Dermis blood vessel endothelial cell (primary cell): ENCODE measurements at regions not wholly inside any gene's neighbourhood (a gene's known extent, or its start where the extent isn't known, plus 50 kb on each side); places are given as distances from the start of the nearest gene placed in this dataset.
"Not testable (repeated sequence)": the region's sequence is repeated elsewhere in the genome, so short reads cannot be mapped to it uniquely, and the experiment has no call there.

Experiments used
- DNase-seq: peaks from one replicate; pipeline ENCODE4 v3.0.0; 2010

DNA sequence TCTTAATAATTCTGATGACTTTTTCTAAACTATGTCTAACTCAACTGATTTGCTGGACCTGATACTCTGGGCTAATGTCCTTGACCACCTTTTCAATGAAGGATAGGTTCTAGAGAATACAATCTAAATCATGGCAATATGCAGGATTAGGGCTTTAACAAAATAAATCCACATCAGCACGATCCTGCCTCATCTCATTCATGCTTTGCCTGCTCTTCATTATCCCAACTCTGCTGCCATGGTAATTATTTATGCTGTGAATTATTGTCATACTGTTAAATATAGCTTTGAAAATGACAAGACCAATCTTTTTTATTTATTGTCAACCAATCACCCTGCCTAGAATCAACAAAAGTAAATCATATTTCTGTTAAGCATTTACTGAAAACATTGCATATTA lies 2176.7 kb upstream of the AGA start:
- no peak for DNase-seq

DNA sequence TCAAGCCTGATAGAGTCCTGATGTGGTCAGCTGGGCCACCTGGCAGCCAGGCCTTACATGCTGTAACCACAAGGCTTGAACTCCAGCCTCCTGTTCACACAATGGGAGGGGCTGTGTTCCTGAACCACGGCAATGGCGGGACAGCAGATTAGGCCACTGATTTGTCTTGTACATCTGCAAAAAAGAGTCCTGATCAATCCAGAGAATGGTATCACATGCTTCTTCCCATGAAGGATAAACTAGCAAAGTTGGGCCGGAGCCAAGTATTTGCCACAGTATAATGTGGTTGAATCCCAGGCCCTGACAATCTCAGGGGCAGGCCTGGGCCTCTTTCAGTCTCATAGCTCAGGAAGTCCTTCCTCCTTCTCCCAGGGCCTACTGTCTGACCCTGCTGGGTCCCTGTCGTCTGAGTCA lies 2182.5 kb upstream of the AGA start:
- DNase-seq = no peak

DNA sequence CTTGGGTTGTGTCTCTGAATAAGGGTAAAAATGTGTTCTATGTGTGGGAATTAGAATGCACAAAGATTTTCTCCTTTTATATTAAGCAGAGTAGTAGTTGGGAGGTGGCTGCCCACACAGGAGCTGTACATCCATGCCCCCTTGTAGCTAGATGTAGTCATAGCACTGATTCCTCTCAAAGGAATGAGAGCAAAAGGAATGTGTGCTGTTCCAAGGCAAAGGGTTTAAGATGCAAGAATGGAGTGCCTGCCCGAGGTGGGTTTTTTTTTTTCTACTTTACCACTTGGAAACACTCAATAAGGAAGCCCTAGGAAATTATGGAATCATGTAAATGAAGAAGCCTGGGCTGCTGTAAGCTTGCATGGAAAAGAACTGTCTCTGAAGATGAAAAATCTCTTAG lies 2183.2 kb upstream of the AGA start:
- no peak for DNase-seq

DNA sequence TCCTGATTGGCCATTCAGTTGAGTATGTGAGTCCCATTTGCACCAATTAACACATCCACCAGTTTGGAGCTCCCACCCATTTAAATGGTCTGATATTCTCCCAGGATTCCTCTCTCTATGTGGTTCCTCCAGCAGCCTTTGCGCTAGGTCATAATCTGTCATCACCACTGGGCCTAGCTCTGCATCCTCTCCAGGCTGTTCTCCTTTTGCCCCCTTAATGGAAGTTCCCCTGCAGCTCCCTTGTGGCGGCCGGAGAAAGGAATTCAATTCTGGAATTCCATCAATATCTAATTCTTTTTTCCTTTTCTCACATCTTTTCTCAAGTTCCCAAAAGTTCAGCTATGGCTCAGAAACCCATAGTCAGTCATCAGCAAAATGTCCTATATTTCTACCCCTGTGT lies 2184.4 kb upstream of the AGA start:
- DNase-seq = no peak

DNA sequence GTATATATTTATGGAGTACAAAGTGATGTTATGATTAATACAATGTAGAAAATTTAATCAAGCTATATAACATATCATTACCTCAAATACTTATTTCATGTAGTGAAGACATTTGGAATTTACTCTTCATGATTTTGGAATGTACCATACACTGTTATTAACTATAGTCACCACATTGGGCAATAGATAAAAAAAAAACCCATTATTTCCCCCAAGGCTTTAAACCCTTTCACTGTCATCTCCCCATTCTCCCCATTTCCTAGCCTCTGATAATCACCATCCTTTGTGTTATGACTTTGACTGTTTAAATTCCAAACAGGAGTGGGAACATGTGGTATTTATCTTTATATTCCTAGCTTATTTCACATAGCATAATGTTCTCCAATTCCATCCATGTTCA lies 2189.1 kb upstream of the AGA start:
- no peak for DNase-seq

DNA sequence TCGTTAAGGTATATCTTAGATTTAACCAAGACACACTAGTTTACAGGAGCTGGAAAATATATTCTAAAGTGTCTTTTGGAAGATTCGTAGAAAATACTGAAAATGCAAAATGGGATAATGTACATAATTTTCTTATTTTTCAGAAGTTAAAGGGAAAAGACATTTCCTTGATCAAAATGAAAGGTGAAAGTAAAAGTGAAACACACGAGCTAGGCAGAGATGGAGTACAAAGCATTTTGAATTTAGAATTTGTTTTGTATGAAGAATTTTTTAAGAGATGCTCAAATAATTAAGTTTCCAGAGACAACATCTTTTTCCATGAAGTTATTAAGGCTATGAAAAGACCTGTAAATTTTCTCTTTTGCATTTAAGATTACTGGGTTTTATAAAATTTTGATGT lies 2192.6 kb upstream of the AGA start:
- no peak for DNase-seq

DNA sequence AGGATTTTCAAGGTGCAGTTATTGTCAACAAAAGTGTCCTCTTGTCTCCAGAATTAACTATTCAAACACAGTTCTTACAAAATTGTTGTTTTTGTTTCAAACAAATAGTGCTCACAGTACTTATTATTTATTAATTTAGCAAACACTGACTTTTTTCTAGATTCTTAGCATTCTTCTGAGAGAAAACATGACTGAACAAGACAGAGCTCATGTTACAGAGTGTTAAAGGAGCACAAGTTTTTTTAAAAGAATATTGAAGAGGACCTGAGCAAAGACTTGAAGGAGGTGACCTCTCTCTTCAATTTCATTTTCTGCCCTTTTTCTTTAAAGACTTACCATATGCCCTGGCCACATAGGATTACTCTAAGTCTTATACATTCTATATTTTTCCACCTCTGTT lies 2220.3 kb upstream of the AGA start:
- no peak for DNase-seq

DNA sequence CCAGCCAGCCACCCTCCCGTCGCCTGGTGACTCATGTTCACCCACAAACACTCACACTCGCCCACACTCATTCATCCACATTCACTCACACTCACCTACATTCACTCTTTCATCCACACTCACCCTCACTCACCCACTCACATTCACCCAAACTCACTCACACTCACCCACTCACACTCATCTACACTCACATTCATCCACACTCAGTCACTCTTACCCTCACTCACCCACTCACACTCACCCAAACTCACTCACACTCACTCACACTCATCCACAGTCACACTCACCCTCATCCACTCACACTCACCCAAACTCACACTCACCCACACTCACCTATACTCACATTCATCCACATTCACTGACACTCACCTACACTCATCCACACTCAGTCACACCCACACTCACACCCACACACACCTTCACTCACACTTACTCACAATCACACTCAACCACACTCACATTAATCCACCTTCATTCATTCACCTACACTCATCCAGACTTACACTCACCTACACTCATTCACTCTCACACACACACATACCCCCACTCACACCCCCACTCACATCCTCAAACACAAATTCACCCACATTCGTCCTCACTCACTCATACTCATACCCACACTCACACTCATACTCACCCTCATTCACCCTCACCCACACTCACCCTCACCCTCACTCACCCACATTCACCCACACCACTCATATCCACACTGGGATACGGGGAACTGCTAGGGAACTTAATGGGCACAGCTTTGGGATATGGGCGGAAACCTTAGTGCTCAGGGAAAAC lies 2221.6 kb upstream of the AGA start:
- no peak for DNase-seq

DNA sequence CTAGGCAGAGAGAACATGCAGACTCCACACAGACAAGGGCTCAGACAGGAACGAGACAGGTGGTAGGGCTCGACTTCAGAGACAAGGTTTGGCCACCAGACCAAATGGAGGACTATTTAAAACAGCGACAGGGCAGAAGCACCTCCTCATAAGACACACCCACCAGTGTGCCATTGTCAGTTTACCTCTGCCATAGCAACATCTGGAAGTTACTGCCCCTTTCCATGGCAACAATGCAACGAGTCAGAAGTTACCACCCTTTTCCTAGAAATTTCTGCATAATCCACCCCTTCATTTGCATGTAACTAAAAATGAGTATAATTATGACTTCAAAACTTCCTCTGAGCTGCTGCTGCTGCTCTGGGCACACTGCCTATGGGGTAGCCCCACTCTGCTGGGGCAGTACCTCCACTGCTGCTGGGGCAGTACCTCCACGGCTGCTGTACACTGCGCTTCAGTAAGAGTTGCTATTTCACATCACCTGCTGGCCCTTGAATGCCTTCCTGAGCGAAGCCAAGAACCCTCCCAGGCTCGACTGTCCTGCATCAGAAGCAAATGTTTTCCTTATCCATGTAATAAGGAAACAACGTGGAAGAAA lies 2222.3 kb upstream of the AGA start:
- no peak for DNase-seq

DNA sequence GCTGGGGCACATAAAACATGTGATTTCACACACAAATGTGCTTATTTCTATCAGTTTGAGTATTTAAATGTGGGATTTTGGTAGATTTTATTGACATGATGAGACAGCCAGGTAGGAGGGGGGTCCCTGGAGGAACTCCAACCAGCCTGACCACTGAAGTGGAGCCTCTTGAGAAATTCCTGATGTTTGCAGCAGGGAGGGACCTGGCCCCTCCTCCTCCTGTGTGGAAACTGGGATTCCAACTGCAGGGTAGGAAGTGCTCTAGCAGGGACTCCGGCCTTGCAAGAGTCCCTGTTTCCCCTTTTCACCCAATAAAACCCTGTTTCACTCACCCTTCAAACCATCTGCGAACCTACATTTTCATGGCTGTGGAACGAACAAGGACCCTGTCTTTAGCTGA lies 2224.0 kb upstream of the AGA start:
- DNase-seq = no peak

DNA sequence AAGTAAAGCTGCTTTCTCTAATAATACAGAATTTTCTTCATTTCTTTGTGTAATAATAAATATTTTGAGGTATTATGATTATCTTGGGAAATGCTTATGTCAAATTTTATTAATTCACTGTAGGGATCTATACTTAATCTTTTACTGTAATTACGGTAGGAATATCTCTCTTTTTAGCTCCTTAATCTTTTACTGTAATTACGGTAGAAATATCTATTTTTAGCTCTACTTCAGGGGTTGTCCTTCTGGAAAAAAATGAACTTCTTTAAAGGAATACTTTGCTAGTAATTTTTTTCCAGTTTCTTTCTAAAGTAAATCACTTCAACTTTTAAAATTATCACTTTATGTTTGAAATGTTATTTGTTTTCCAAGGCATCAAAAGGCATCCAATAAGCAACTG lies 2229.4 kb upstream of the AGA start:
- DNase-seq = no peak

DNA sequence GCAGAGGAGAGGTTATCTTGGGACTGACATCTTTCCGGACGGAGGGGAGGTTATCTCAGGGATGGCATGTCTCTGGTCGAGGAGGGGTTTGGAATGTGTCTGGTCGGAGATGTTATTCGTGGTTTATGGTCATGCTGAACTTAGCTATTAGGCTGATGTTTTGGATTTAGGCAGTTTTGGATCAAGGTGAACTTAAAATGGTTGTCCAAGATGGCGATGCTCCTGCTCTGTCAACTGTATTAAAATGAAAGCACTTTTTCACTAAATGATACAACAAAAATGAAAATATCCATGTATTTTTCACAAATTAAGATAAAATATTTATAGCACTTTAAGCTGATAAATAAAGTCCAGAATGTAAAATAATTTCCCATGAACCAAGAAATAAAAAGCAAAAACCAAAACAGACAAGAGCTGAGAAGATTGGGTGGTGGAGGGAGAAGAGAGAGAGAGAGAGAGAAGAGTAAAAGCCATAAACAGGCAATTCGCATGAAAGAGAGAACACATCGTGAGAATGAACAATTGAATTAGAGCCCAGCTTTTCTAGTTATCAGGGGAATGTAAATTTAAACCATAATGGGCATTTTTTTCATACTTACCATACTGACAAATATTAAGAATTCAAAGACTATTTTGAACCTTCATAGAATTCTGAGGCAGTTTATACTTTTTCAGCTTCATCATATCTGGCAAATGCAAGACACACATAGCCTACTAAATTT lies 2236.0 kb upstream of the AGA start:
- no peak for DNase-seq

DNA sequence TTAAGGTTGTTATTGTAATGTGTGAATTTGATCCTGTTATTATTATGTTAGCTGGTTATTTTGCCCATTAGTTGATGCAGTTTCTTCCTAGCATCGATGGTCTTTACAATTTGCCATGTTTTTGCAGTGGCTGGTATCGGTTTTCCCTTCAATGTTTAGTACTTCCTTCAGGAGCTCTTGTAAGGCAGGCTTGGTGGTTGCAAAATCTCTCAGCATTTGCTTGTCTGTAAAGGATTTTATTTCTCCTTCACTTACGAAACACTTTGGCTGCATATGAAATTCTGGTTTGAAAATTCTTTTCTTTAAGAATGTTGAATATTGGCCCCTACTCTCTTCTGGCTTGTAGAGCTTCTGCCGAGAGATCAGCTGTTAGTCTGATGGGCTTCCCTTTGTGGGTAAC lies 2241.4 kb upstream of the AGA start:
- not testable (repeated sequence) for DNase-seq

DNA sequence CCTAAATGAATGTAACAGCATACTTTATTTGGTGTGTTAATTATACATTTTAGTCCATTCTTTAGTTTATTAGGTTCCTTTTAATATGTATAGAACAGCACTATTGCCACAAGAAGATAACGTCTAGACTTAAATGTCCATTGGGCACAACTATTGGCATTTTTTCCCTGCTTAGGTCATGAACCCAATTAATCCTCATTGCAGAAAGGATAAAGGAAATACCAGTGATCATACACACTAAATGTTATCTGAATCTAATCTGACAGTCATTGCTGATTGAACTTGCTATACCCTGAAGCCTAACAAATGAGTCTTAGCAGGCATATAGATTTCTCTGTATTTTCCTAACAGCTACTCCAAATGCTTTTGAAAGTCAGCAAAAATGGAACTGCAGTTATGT lies 2250.0 kb upstream of the AGA start:
- DNase-seq = no peak

DNA sequence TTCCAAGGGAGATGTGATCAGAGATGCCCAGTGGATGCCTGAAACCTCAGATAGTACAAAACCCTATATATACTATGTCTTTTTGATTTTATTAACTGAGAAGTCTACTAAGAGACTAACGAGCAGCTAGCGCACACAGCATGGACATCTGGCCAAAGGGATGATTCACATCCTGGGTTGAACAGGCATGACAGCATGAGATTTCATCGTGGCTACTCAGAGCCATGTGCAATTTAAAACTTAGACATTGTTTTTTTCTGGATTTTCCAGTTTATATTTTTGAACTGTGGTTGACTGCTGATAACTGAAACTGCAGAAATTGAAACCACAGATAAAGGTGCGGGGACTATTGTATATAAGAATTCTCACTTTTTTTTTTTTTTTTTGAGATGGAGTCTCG lies 2252.9 kb upstream of the AGA start:
- DNase-seq = no peak

DNA sequence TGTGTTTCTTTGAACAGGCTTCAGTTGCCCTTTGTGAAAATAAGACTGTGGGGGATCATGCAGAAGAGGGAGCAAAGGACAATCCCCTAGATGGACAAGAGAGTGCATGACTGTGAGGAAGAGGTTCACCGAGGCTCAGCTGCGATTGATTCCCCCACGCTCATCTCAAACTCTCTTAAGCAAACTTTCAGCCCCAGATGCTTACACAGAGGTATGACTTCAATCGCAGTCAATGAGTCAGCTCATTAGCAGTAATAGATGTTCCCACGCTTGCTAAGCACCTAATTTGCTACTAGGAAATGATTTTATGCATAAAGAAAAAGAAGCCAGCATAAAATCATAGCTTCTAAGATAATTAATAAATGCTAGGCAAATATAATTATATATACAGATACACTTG lies 2256.1 kb upstream of the AGA start:
- no peak for DNase-seq

DNA sequence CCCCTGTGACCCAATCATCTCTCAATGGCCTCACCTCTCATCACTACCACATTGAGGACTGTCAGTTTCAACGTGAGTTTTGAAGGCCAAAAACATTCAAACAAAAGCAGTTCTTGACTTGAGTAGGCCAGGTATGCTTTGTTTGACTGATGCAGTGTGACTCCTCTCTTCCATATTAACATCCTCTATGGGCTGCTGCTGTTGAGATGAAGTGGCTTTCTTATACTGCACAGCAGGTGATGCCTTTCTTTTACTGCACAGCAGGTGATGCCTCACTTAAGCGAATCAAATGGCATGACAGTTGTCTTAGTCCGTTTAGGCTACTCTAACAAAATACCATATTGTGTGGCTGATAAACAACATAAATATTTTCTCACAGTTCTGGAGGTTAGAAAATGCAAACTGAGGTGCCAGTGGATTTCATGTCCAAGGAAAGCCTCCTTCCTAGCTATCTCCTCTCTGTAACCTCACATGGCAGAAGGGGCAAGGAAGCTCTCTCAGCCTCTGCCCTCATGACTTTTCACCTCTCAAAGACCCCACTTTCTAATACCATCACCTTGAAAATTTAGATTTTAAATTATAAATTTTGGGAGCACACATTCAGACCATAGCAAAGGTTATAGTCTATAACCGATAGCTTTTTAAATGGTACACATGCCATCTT lies 2267.9 kb upstream of the AGA start:
- no peak for DNase-seq

DNA sequence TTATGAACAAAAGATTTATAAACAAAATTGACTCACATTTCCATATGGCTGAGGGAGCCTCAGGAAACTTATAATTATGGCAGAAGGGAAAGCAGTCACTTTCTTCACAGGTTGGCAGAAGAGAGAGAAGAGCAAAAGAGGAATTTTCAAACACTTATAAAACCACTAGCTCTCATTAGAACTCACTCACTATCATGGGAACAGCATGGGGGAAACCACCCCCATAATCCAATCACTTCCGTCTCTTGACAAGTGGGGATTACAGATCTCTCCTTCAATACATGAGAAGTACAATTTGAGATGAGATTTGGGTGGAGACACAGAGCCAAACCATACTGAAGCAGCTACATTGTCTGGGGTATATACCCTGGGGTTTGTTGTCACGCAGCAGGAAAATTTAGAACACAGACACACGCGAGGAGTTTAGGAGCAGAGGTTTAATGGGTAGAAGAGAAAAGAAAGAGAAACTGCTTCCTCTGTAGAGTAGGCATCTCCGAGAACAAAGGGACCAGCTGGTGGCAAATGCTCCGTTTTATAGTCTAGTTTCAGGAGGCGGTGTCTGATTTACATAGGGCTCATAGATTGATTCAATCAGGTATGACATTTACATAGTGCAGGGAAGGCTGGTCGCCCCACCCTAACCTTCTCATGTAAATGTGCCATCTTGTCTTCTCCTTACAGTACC lies 2277.7 kb upstream of the AGA start:
- no peak for DNase-seq

DNA sequence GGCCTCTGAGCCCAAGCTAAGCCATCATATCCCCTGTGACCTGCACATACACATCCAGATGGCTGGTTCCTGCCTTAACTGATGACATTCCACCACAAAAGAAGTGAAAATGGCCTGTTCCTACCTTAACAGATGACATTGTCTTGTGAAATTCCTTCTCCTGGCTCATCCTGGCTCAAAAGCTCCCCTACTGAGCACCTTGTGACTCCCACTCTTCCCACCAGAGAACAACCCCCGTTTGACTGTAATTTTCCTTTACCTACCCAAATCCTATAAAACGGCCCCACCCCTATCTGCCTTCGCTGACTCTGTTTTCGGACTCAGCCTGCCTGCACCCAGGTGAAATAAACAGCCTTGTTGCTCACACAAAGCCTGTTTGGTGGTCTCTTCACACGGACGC lies 2284.3 kb upstream of the AGA start:
- not testable (repeated sequence) for DNase-seq

DNA sequence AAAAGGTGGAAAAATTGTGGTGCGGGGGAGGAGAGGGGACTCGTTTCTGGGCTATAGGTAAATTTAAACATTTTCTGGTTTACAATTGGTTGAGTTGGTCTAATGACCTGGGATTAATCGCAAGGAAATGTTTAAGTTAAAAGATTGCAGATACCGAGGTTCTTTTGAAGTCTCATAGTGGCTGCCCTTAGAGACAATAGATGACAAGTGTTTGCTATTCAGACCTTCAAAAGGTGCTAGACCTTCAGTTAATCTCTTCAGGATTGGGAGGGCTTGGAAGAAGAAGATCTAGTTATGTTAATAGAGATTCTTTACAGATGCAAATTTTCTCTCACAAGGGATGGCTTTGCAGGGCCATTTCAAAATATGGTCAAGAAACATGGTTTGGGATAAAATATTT lies 2286.1 kb upstream of the AGA start:
- no peak for DNase-seq

DNA sequence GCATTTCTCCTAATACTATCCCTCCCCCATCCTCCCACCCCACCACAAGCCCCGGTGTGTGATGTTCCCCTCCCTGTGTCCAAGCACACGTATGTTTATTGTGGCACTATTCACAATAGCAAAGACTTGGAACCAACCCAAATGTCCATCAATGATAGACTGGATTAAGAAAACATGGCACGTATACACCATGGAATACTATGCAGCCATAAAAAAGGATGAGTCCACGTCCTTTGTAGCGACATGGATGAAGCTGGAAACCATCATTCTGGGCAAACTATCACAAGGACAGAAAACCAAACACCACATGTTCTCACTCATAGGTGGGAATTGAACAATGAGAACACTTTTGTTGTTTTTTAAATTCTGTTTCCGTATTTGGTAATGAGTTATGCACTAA lies 2294.6 kb upstream of the AGA start:
- not testable (repeated sequence) for DNase-seq

DNA sequence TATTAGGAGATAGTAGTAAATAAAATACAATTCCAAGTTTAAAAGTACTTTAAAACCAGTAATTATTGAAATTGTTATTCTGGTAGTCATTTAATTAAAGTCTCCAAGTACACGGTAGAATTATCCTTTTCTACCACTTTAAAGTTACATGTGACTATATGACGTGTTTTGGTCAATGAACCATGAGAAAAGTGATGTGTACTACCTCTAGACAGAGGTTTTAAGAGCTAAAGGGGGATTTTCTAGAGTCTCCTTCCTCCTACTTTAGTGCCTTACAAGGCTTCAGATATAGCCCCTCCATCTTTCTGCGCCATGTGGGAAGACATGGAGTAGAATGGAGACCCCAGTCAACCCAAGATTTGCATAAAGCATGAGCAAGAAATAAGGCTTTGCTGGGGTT lies 2296.6 kb upstream of the AGA start:
- no peak for DNase-seq
